ENCODE measurements at regions not wholly inside any gene's neighbourhood (a gene's known extent, or its start where the extent isn't known, plus 50 kb on each side); places are given as distances from the start of the nearest gene placed in this dataset.

- TF ChIP-seq CTCF (IDR thresholded peaks at IDR 0.05; ENCODE audit: control insufficient read depth, insufficient read depth, low read depth, low read length, missing control alignments): no peak
- no peak for DNase-seq (ENCODE audit: low read depth)
- H3K4me3 ChIP-seq (ENCODE audit: control insufficient read depth, low read depth, low read length): no peak overlapping the region
Measured at GRCh38 chr13:74708629-74709028, 574.4 kb upstream of the KLF12 start.

GRCh38 chr13:74707291-74707690, 573.1 kb upstream of the KLF12 start:
- no peak for TF ChIP-seq CTCF (IDR thresholded peaks at IDR 0.05; ENCODE audit: control insufficient read depth, insufficient read depth, low read depth, low read length, missing control alignments)
- no peak for DNase-seq (ENCODE audit: low read depth)
- H3K4me3 ChIP-seq (ENCODE audit: control insufficient read depth, low read depth, low read length): no peak overlapping the region

GRCh38 chr13:74706801-74707200, 572.6 kb upstream of the KLF12 start:
- TF ChIP-seq CTCF (IDR thresholded peaks at IDR 0.05; ENCODE audit: control insufficient read depth, insufficient read depth, low read depth, low read length, missing control alignments): no peak
- no peak for DNase-seq (ENCODE audit: low read depth)
- no peak overlapping the region for H3K4me3 ChIP-seq (ENCODE audit: control insufficient read depth, low read depth, low read length)

GRCh38 chr13:74705438-74705837, 571.2 kb upstream of the KLF12 start:
- H3K4me3 ChIP-seq (ENCODE audit: control insufficient read depth, low read depth, low read length): no peak overlapping the region
- DNase-seq (ENCODE audit: low read depth): no peak
- TF ChIP-seq CTCF (IDR thresholded peaks at IDR 0.05; ENCODE audit: control insufficient read depth, insufficient read depth, low read depth, low read length, missing control alignments): no peak

GRCh38 chr13:74703855-74704387, 569.7 kb upstream of the KLF12 start:
- H3K4me3 ChIP-seq (ENCODE audit: control insufficient read depth, low read depth, low read length): no peak overlapping the region
- no peak for TF ChIP-seq CTCF (IDR thresholded peaks at IDR 0.05; ENCODE audit: control insufficient read depth, insufficient read depth, low read depth, low read length, missing control alignments)
- no peak for DNase-seq (ENCODE audit: low read depth)

GRCh38 chr13:74696148-74696922, 562.1 kb upstream of the KLF12 start:
- no peak overlapping the region for H3K4me3 ChIP-seq (ENCODE audit: control insufficient read depth, low read depth, low read length)
- DNase-seq (ENCODE audit: low read depth): no peak
- TF ChIP-seq CTCF (IDR thresholded peaks at IDR 0.05; ENCODE audit: control insufficient read depth, insufficient read depth, low read depth, low read length, missing control alignments): no peak
